ENCODE measurements at regions not wholly inside any gene's neighbourhood (a gene's known extent, or its start where the extent isn't known, plus 50 kb on each side); places are given as distances from the start of the nearest gene placed in this dataset.

- no peak overlapping the region for H3K4me3 ChIP-seq (ENCODE audit: low read length)
- no peaks in the 10 kb centered on the region for H4K20me1 ChIP-seq (ENCODE audit: insufficient read depth, low read length)
- no peak overlapping the region for H3K4me2 ChIP-seq (ENCODE audit: low read length)
- no peaks in the 10 kb centered on the region for H3K4me1 ChIP-seq (ENCODE audit: low read length)
- H3K9ac ChIP-seq (ENCODE audit: low read length) = no peak overlapping the region
- no peak for TF ChIP-seq CTCF (IDR thresholded peaks at IDR 0.05; ENCODE audit: low read depth, low read length)
- no peak for TF ChIP-seq EZH2phosphoT487 (IDR thresholded peaks at IDR 0.05; ENCODE audit: low read depth)
- H2AFZ ChIP-seq (ENCODE audit: low read depth, low read length) = no peak overlapping the region
- H3K27me3 ChIP-seq (ENCODE audit: low read depth, low read length) = no peaks in the 10 kb centered on the region
- H3K79me2 ChIP-seq (ENCODE audit: low read length) = no peaks in the 10 kb centered on the region
- no peaks in the 10 kb centered on the region for H3K36me3 ChIP-seq (replicated peaks; ENCODE audit: low read depth, low read length)
- H3K27ac ChIP-seq (ENCODE audit: low read length) = no peak overlapping the region
- no peaks in the 10 kb centered on the region for H3K9me3 ChIP-seq (ENCODE audit: insufficient read depth, low read length)
These were observed 886.2 kb downstream of the TYW1 start for GRCh38 chr7:67882843-67883242.

- no peak overlapping the region for H3K27ac ChIP-seq (ENCODE audit: low read length)
- TF ChIP-seq EZH2phosphoT487 (IDR thresholded peaks at IDR 0.05; ENCODE audit: low read depth) (no peak), CTCF (IDR thresholded peaks at IDR 0.05; ENCODE audit: low read depth, low read length) (no peak)
These were observed 893.7 kb downstream of the TYW1 start for GRCh38 chr7:67890316-67890715.

GRCh38 chr7:67894746-67895145 lies 898.1 kb downstream of the TYW1 start:
- H3K4me2 ChIP-seq (ENCODE audit: low read length) = no peak overlapping the region
- no peaks in the 10 kb centered on the region for H4K20me1 ChIP-seq (ENCODE audit: insufficient read depth, low read length)
- no peaks in the 10 kb centered on the region for H3K9me3 ChIP-seq (ENCODE audit: insufficient read depth, low read length)
- no peaks in the 10 kb centered on the region for H3K36me3 ChIP-seq (replicated peaks; ENCODE audit: low read depth, low read length)
- no peak overlapping the region for H2AFZ ChIP-seq (ENCODE audit: low read depth, low read length)
- no peak for TF ChIP-seq EZH2phosphoT487 (IDR thresholded peaks at IDR 0.05; ENCODE audit: low read depth)
- no peak for TF ChIP-seq CTCF (IDR thresholded peaks at IDR 0.05; ENCODE audit: low read depth, low read length)
- H3K27me3 ChIP-seq (ENCODE audit: low read depth, low read length) = no peaks in the 10 kb centered on the region
- no peak overlapping the region for H3K27ac ChIP-seq (ENCODE audit: low read length)
- H3K9ac ChIP-seq (ENCODE audit: low read length) = no peak overlapping the region
- H3K4me1 ChIP-seq (ENCODE audit: low read length) = no peaks in the 10 kb centered on the region
- no peaks in the 10 kb centered on the region for H3K79me2 ChIP-seq (ENCODE audit: low read length)
- no peak overlapping the region for H3K4me3 ChIP-seq (ENCODE audit: low read length)

More at GRCh38 chr7:67890316-67890715, 893.7 kb downstream of the TYW1 start:
- Histone ChIP-seq H2AFZ (ENCODE audit: low read depth, low read length) (no peak overlapping the region), H3K4me1 (ENCODE audit: low read length) (no peaks in the 10 kb centered on the region), H3K36me3 (replicated peaks; ENCODE audit: low read depth, low read length) (no peaks in the 10 kb centered on the region), H3K9ac (ENCODE audit: low read length) (no peak overlapping the region), H3K27me3 (ENCODE audit: low read depth, low read length) (no peaks in the 10 kb centered on the region), H3K4me2 (ENCODE audit: low read length) (no peak overlapping the region), H4K20me1 (ENCODE audit: insufficient read depth, low read length) (no peaks in the 10 kb centered on the region), H3K79me2 (ENCODE audit: low read length) (no peaks in the 10 kb centered on the region), H3K4me3 (ENCODE audit: low read length) (no peak overlapping the region), H3K9me3 (ENCODE audit: insufficient read depth, low read length) (no peaks in the 10 kb centered on the region)

GRCh38 chr7:67896721-67897120 lies 900.1 kb downstream of the TYW1 start:
- Histone ChIP-seq H3K4me3 (ENCODE audit: low read length) (no peak overlapping the region), H2AFZ (ENCODE audit: low read depth, low read length) (no peak overlapping the region), H3K79me2 (ENCODE audit: low read length) (no peaks in the 10 kb centered on the region), H3K9me3 (ENCODE audit: insufficient read depth, low read length) (no peaks in the 10 kb centered on the region), H3K4me1 (ENCODE audit: low read length) (no peaks in the 10 kb centered on the region), H3K4me2 (ENCODE audit: low read length) (no peak overlapping the region), H3K27ac (ENCODE audit: low read length) (no peak overlapping the region), H3K36me3 (replicated peaks; ENCODE audit: low read depth, low read length) (no peaks in the 10 kb centered on the region), H4K20me1 (ENCODE audit: insufficient read depth, low read length) (no peaks in the 10 kb centered on the region), H3K27me3 (ENCODE audit: low read depth, low read length) (no peaks in the 10 kb centered on the region), H3K9ac (ENCODE audit: low read length) (no peak overlapping the region)
- TF ChIP-seq EZH2phosphoT487 (IDR thresholded peaks at IDR 0.05; ENCODE audit: low read depth) = no peak
- TF ChIP-seq CTCF (IDR thresholded peaks at IDR 0.05; ENCODE audit: low read depth, low read length) = no peak

Data from OCI-LY3 (cell line).